ENCODE measurements at regions not wholly inside any gene's neighbourhood (a gene's known extent, or its start where the extent isn't known, plus 50 kb on each side); places are given as distances from the start of the nearest gene placed in this dataset.

- no peak for DNase-seq
These were observed 151.8 kb downstream of the TBX5 start for GRCh38 chr12:114253976-114254778.

GRCh38 chr12:114248527-114248926 is 157.4 kb downstream of the TBX5 start:
- no peak for DNase-seq

GRCh38 chr12:114245555-114245954 is 160.4 kb downstream of the TBX5 start:
- no peak for DNase-seq

GRCh38 chr12:114241973-114242434 is 163.9 kb downstream of the TBX5 start:
- no peak for DNase-seq

- no peak for DNase-seq
These were observed 165.7 kb downstream of the TBX5 start for GRCh38 chr12:114240288-114240687.

- DNase-seq = no peak
These were observed 167.1 kb downstream of the TBX5 start for GRCh38 chr12:114238808-114239207.

- no peak for DNase-seq
These were observed 168.7 kb downstream of the TBX5 start for GRCh38 chr12:114237230-114237629.

GRCh38 chr12:114232187-114232586 is 173.8 kb downstream of the TBX5 start:
- no peak for DNase-seq

GRCh38 chr12:114229150-114229549 is 176.8 kb downstream of the TBX5 start:
- DNase-seq = no peak

GRCh38 chr12:114226241-114226928 is 179.6 kb downstream of the TBX5 start:
- DNase-seq = no peak

- no peak for DNase-seq
These were observed 183.8 kb downstream of the TBX5 start for GRCh38 chr12:114221957-114222630.

GRCh38 chr12:114221136-114221833 is 184.7 kb downstream of the TBX5 start:
- DNase-seq = no peak

- no peak for DNase-seq
These were observed 185.6 kb downstream of the TBX5 start for GRCh38 chr12:114220311-114220710.

- no peak for DNase-seq
These were observed 187.8 kb downstream of the TBX5 start for GRCh38 chr12:114218136-114218535.

GRCh38 chr12:114215746-114216145 is 190.2 kb downstream of the TBX5 start:
- DNase-seq = no peak

- DNase-seq = no peak
These were observed 192.8 kb downstream of the TBX5 start for GRCh38 chr12:114213055-114213581.

GRCh38 chr12:114209861-114210260 is 196.1 kb downstream of the TBX5 start:
- DNase-seq = no peak

GRCh38 chr12:114206525-114206924 is 199.4 kb downstream of the TBX5 start:
- no peak for DNase-seq

- no peak for DNase-seq
These were observed 204.2 kb downstream of the TBX5 start for GRCh38 chr12:114201794-114202193.

- no peak for DNase-seq
These were observed 211.0 kb downstream of the TBX5 start for GRCh38 chr12:114194956-114195355.

- DNase-seq = no peak
These were observed 211.9 kb downstream of the TBX5 start for GRCh38 chr12:114194066-114194465.

- DNase-seq = no peak
These were observed 212.5 kb downstream of the TBX5 start for GRCh38 chr12:114193474-114193873.

GRCh38 chr12:114192549-114192948 is 213.4 kb downstream of the TBX5 start:
- no peak for DNase-seq
